Spleen (tissue), 11 donors: ENCODE measurements at regions not wholly inside any gene's neighbourhood (a gene's known extent, or its start where the extent isn't known, plus 50 kb on each side); places are given as distances from the start of the nearest gene placed in this dataset.
"Not testable (repeated sequence)": the region's sequence is repeated elsewhere in the genome, so short reads cannot be mapped to it uniquely, and the experiment has no call there.

Experiments used
- DNase-seq: peaks from one replicate; pipeline ENCODE4 v3.0.0-alpha.2; 2020
- H3K27ac ChIP-seq, 8 donors: fragments of 200-600 bp; sonication (generic) in 7 of 8; 1 replicate in 4 of 8; 2 replicates in 4 of 8; pipeline versions ENCODE4 v1.5.0 to v1.8.0; 2016 to 2021; ENCODE audit warnings: inconsistent platforms in 4 of 8, mild to moderate bottlenecking in 4 of 8, moderate library complexity in 1 of 8
- H3K27me3 ChIP-seq, 7 donors: fragments of 200-600 bp; sonication (generic) in 6 of 7; replicated peaks in 1 of 7; 1 replicate in 4 of 7; 2 replicates in 3 of 7; pipeline versions ENCODE4 v1.5.0 to v1.8.0; 2016 to 2021; ENCODE audit warnings: inconsistent platforms in 3 of 7, mild to moderate bottlenecking in 1 of 7
- H3K36me3 ChIP-seq, 6 donors: fragments of 200-600 bp; sonication (generic) in 5 of 6; 1 replicate in 4 of 6; 2 replicates in 2 of 6; pipeline versions ENCODE4 v1.5.0 to v1.8.0; 2016 to 2021; ENCODE audit warnings: inconsistent platforms in 2 of 6
- H3K4me1 ChIP-seq, 6 donors: fragments of 200-600 bp; sonication (generic) in 5 of 6; 1 replicate in 3 of 6; 2 replicates in 3 of 6; pipeline versions ENCODE4 v1.5.0 to v1.8.0; 2016 to 2021; ENCODE audit warnings: inconsistent platforms in 3 of 6
- H3K4me3 ChIP-seq, 8 donors: fragments of 200-600 bp; sonication (generic) in 7 of 8; 1 replicate in 4 of 8; 2 replicates in 4 of 8; pipeline versions ENCODE4 v1.5.0 to v1.8.0; 2016 to 2021; ENCODE audit warnings: inconsistent platforms in 4 of 8, mild to moderate bottlenecking in 4 of 8, moderate library complexity in 2 of 8
- H3K9me3 ChIP-seq, 8 donors: fragments of 200-600 bp; sonication (generic) in 7 of 8; 1 replicate in 4 of 8; 2 replicates in 4 of 8; pipeline versions ENCODE4 v1.5.0 to v1.8.0; 2016 to 2021; ENCODE audit warnings: inconsistent platforms in 4 of 8
- POLR2A ChIP-seq, 3 donors: fragments of 450-650 bp; IDR thresholded peaks; one replicate each; pipeline ENCODE4 v1.5.1; 2017; ENCODE audit warnings: antibody characterized with exemption in 3 of 3, mild to moderate bottlenecking in 1 of 3
- POLR2AphosphoS5 ChIP-seq, 3 donors: sonication (generic); formaldehyde crosslinking; IDR thresholded peaks; one replicate each; pipeline ENCODE4 v1.5.1; 2017; ENCODE audit warnings: antibody characterized with exemption in 3 of 3
- WGBS, 5 donors: extraction: QIAGEN DNeasy Blood & Tissue Kit in 3 of 5; methylation state at CpG; one replicate each; pipeline versions ENCODE4 v1.1.5 to v1.1.7; 2013 to 2018; 5-methylcytosine and 5-hydroxymethylcytosine counted together
- intact Hi-C: fragments of 100-400 bp; cut with DNase I; formaldehyde crosslinking; loops from one replicate; pipeline ENCODE4 v1.15.0; 2023; ENCODE audit warnings: low total_unique reads
- TF ChIP-seq, protein P1 (sequence below), 11 experiments: fragments of 200-600 bp in 7 of 11; fragments of 450-650 bp in 4 of 11; sonication (generic) in 4 of 11; IDR thresholded peaks in 8 of 11; conservative IDR thresholded peaks in 3 of 11; 1 replicate in 7 of 11; 2 replicates in 4 of 11; pipeline versions ENCODE4 v1.4.0 to v1.8.0; 2016 to 2021; ENCODE audit warnings: antibody characterized with exemption in 11 of 11, inconsistent platforms in 4 of 11, mild to moderate bottlenecking in 1 of 11
- donor health status: healthy with polysubstance abuse.
- donor health status: DM: no; HTN: no; CAD: no; lungs with moderate emphysema.
- donor health status: DM: no; HTN: no; CAD: no.
- donor health status: Bipolar disorder and iron deficiency.
- donor health status: healthy.
- donor health status: DM: no; HTN: no; CAD: no.
- donor health status: DM: yes; HTN: yes; CAD: no.

DNA sequence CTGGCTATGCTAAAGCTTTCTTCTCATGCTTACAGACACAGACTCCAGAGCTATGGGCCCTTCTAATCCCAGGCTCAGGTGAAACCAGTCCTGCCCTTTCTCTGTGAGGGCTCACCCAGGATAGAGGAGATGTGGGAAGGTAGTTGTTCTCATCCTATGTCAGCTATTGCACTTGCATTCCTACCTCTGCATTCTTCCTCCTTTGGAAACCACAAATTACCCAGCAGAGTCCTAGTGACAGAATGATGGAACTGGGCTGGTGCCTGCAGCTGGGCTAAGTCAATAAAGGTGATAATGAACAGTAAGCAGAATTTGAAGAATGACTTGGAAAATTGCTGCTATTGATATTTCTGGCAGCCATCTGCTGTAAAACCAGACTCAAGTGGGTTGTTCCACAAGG, 560.0 kb downstream of the TMEM135 start:
- Histone ChIP-seq H3K4me1 (no peaks in the 10 kb centered on the region), H3K27ac (no peak overlapping the region), H3K9me3 (peaks cover 0 to 17% (median 4%) of the 10 kb centered on the region in 8 donors), H3K27me3 (no peaks in the 10 kb centered on the region), H3K4me3 (no peak overlapping the region), H3K36me3 (no peaks in the 10 kb centered on the region)
- DNase-seq, result no peak
- TF ChIP-seq POLR2A (IDR thresholded peaks at IDR 0.05), result no peak
- TF ChIP-seq, protein P1, sequence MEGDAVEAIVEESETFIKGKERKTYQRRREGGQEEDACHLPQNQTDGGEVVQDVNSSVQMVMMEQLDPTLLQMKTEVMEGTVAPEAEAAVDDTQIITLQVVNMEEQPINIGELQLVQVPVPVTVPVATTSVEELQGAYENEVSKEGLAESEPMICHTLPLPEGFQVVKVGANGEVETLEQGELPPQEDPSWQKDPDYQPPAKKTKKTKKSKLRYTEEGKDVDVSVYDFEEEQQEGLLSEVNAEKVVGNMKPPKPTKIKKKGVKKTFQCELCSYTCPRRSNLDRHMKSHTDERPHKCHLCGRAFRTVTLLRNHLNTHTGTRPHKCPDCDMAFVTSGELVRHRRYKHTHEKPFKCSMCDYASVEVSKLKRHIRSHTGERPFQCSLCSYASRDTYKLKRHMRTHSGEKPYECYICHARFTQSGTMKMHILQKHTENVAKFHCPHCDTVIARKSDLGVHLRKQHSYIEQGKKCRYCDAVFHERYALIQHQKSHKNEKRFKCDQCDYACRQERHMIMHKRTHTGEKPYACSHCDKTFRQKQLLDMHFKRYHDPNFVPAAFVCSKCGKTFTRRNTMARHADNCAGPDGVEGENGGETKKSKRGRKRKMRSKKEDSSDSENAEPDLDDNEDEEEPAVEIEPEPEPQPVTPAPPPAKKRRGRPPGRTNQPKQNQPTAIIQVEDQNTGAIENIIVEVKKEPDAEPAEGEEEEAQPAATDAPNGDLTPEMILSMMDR (IDR thresholded peaks at IDR 0.05 in 8 of 11, conservative IDR thresholded peaks at IDR 0.05 in 3 of 11), result no peak
- TF ChIP-seq POLR2AphosphoS5 (IDR thresholded peaks at IDR 0.05), result no peak
- intact Hi-C loops, result no loop called here

DNA sequence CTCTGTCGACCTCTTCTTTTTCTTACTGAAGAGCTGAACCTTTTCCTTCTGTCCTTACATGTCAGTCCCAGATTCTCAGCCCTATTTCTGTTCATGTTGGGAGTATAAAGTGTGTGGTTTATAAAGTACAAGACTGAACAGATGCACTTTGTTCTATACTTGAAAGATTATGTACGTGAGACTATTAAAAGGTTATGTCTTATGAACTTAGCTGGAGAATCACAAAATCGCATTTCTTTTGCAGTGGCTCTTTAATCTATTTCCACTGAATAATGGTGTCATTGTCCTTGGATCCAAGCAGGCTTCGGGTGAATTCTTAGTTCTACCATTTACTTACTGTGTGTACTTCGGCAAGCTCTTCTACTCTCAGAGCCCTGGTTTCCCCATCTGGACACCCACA, 558.4 kb downstream of the TMEM135 start:
- H3K27ac ChIP-seq, result no peak overlapping the region
- TF ChIP-seq POLR2AphosphoS5 (IDR thresholded peaks at IDR 0.05), result no peak
- TF ChIP-seq, protein P1 (IDR thresholded peaks at IDR 0.05 in 8 of 11, conservative IDR thresholded peaks at IDR 0.05 in 3 of 11), result no peak
- no peak for TF ChIP-seq POLR2A (IDR thresholded peaks at IDR 0.05)
- no peaks in the 10 kb centered on the region for H3K36me3 ChIP-seq
- H3K4me1 ChIP-seq, result no peaks in the 10 kb centered on the region
- no peak for DNase-seq
- 64 to 85% (median 72%) methylated on average over 5 of the region's 5 CpGs for WGBS, 5 donors
- H3K9me3 ChIP-seq, result peaks cover 0 to 30% (median 14%) of the 10 kb centered on the region in 8 donors
- no peaks in the 10 kb centered on the region for H3K27me3 ChIP-seq
- intact Hi-C loops, result no loop called here
- no peak overlapping the region for H3K4me3 ChIP-seq

DNA sequence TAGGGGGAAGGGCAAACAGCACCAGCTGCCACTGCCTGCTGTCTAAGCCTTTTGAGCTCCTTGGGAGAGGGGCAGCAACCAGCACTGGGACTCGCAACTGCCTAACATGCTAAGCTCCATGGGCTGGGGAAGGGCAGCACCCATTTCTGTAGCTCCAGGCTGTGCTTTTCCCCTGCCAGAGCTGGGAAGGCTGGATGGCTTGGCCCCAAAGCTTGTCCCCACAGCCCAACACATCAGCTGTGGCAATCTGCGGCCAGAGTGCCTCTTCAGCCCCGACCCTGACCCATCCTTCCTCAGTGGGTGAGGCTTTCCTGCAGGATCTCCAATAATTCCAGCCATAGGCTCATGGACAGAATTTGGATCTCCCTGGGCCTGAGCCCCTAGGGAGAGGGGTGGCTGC, 551.3 kb downstream of the TMEM135 start:
- TF ChIP-seq POLR2A (IDR thresholded peaks at IDR 0.05), result no peak
- TF ChIP-seq, protein P1 (IDR thresholded peaks at IDR 0.05 in 8 of 11, conservative IDR thresholded peaks at IDR 0.05 in 3 of 11), result no peak
- TF ChIP-seq POLR2AphosphoS5 (IDR thresholded peaks at IDR 0.05), result no peak
- Histone ChIP-seq H3K4me1 (no peaks in the 10 kb centered on the region), H3K36me3 (no peaks in the 10 kb centered on the region), H3K27me3 (no peaks in the 10 kb centered on the region), H3K9me3 (peaks cover 0 to 53% (median 22%) of the 10 kb centered on the region in 8 donors), H3K4me3 (no peak overlapping the region), H3K27ac (no peak overlapping the region)
- intact Hi-C loops, result no loop called here
- 70 to 86% (median 76%) methylated on average over 2 to 3 of the region's 3 CpGs for WGBS, 5 donors
- peak; percentile 59 for DNase-seq

DNA sequence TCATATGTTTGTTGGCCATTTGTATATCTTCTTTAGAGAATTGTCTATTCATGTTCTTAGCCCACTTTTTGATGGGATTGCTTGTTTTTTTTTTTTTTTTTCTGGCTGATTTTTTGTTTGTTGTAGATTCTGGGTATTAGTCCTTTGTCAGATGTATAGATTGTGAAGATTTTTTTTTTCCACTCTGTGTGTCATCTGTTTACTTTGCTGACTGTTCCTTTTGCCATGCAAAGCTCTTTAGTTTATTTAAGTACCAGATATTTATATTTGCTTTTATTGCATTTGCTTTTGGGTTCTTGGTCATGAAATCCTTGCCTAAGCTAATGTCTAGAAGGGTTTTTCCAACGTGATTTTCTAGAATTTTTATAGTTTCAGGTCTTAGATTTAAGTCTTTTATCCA, 547.9 kb downstream of the TMEM135 start:
- H3K4me3 ChIP-seq, H3K4me1 ChIP-seq, DNase-seq, intact Hi-C loops, H3K36me3 ChIP-seq, H3K27me3 ChIP-seq, H3K27ac ChIP-seq: not testable (repeated sequence)
- WGBS, 5 donors, result 24 to 31% (median 25%) methylated on average over 1 of the region's 1 CpG
- H3K9me3 ChIP-seq, result peaks cover 0 to 24% (median 5%) of the 10 kb centered on the region in 8 donors

DNA sequence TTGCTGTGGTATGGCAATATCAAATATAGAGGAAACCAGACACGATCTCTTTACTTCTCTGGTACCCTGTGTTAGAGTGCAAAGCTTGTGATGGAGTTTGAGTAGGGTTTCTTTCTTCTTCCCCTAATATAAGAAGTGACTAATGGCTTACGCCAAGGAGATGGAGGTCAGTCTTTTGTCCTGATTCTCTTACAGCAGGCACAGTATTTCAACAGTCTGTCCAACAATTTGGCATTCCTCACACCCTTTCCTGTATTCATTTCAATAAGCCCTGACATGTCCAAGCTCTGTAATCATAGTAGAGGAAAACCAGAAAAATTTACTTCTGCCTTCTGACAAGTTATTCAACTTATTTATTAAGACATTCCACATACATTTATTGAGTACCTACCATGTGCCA, 546.2 kb downstream of the TMEM135 start:
- Histone ChIP-seq H3K4me1 (no peaks in the 10 kb centered on the region), H3K27me3 (no peaks in the 10 kb centered on the region), H3K4me3 (no peak overlapping the region), H3K9me3 (peaks cover 0 to 15% (median 0%) of the 10 kb centered on the region in 8 donors), H3K27ac (no peak overlapping the region), H3K36me3 (no peaks in the 10 kb centered on the region)
- DNase-seq, result no peak
- WGBS, 5 donors, result 75 to 87% (median 80%) methylated on average over 2 of the region's 2 CpGs
- no peak for TF ChIP-seq POLR2A (IDR thresholded peaks at IDR 0.05)
- TF ChIP-seq, protein P1 (IDR thresholded peaks at IDR 0.05 in 8 of 11, conservative IDR thresholded peaks at IDR 0.05 in 3 of 11), result no peak
- no peak for TF ChIP-seq POLR2AphosphoS5 (IDR thresholded peaks at IDR 0.05)
- intact Hi-C loops, result no loop called here
